Retina (tissue), 1 donor: ENCODE measurements at regions not wholly inside any gene's neighbourhood (a gene's known extent, or its start where the extent isn't known, plus 50 kb on each side); places are given as distances from the start of the nearest gene placed in this dataset.
"Not testable (repeated sequence)": the region's sequence is repeated elsewhere in the genome, so short reads cannot be mapped to it uniquely, and the experiment has no call there.

Experiments used
- DNase-seq: peaks from one replicate; pipeline ENCODE4 v3.0.0-alpha.2; 2016

DNA sequence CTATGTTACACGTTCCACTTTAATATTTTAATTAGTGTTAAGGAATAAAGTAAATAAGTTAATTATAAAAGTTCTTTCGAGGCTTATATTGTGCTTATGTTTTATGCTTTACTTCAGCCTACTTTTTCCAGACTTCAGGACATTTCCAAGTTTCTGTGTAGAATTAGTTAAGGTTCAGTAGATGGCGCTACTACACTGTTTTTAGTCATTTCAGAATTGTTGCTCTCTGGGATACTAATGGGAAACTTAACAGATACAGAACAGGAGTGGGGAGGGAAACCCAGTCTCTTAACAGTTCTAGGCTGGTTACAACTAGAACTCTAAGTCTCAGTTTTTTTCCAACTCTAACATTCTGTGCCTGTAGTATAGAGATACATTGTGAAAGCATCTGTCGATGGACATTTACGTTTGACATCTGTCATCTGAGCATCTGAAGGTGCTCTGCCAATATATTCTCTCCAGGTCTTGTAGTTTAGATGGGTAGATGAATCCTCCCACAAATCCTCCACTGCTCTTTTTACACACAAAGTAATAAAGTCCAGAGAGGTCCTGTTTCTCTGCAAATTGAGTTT is 56.8 kb upstream of the FAM171A1 start:
- peak; percentile 41 for DNase-seq

DNA sequence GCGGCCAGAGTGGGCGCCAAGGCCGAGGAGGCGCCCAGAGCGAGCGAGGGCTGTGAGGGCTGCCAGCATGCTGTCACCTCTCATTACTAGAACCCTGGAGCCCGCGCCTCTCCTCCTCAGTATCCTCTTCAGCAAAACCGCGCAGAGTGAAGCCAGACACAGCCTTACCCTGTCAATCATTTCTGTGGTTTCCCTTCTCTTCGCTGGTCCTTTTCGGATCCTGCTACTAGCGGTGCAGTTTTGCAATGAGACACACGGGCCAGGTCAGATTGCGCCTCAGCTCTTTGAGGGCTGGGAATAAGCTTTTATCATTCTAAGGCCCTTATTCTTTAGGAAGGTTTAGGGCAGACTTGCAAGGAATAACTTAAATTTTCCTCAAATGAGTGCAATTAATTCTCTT is 55.5 kb upstream of the FAM171A1 start:
- no peak for DNase-seq

DNA sequence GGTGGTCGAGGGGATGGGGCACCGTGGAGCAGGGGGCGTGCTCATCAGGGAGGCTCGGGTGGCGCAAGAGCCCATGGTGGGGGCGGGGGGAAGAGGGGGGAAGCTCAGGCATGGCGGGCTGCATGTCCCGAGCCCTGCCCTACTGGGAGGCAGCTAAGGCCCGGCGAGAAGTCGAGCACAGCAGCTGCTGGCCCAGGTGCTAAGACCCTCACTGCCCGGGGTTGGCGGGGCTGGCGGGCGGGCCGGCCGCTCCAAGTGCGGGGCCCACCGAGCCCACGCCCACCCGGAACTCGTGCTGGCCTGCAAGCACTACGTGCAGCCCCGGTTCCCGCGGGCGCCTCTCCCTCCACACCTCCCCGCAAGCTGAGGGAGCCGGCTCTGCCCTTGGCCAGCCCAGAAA is 55.0 kb upstream of the FAM171A1 start:
- DNase-seq, result no peak

DNA sequence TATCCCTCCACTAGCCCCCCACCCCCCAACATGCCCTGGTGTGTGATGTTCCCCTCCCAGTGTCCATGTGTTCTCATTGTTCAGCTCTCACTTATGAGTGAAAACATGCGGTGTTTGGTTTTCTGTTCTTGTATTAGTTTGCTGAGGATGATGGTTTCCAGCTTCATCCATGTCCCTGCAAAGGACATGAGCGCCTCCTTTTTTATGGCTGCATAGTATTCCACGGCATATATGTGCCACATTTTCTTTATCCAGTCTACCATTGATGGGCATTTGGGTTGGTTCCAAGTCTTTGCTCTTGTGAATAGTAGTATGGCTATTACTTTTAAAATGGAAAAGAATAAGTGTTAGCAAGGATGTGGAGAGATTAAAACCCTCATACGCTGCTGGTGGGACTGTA is 50.8 kb upstream of the FAM171A1 start:
- DNase-seq, result not testable (repeated sequence)
